HCT116 (cell line): ENCODE measurements at regions not wholly inside any gene's neighbourhood (a gene's known extent, or its start where the extent isn't known, plus 50 kb on each side); places are given as distances from the start of the nearest gene placed in this dataset.

Source experiments
- ATAC-seq: fragments of 200-7000 bp; cut with Tn5 transposase; 2 replicates; pipeline ENCODE4 v1.9.1; 2020; ENCODE audit warnings: mild to moderate bottlenecking, moderate library complexity
- BruUV-seq: library from RNA; stranded (reverse); fragments of 400-500 nt; replicated peaks from 2 replicates; lab custom pipeline; 2021; lab: Mats Ljungman, UMichigan
- CTCF ChIA-PET: fragments of 300-600 bp; sonication (Branson Sonifier 250); formaldehyde crosslinking; loops from one replicate; lab custom pipeline; 2021; ENCODE audit warnings: antibody characterized with exemption; lab: Charles Lee
- POLR2A ChIA-PET: fragments of 300-600, 350-600 bp; sonication (Branson Sonifier 250); formaldehyde crosslinking; loops from one replicate; lab custom pipeline; 2021; ENCODE audit warnings: antibody characterized with exemption; lab: Charles Lee
- RAD21 ChIA-PET, 2 experiments: fragments of 300-600 bp; sonication (Branson Sonifier 250); formaldehyde crosslinking; loops; one replicate each; lab custom pipeline; 2023; ENCODE audit warnings: low total read pairs in 2 of 2; ENCODE audit not compliant: uncharacterized antibody in 2 of 2, unreplicated experiment in 2 of 2, low non-redundant PET in 1 of 2; lab: Charles Lee
- DNase-seq: peaks from one replicate; pipeline ENCODE4 v3.0.0-alpha.2; 2010; ENCODE audit warnings: low read depth, low spot score
- H2AFZ ChIP-seq: fragments of 200-600 bp; shearing (Covaris generic), sonication (generic); 2 replicates; pipeline ENCODE4 v1.6.1; 2017; ENCODE audit warnings: low read depth, mixed run types, mixed read lengths, antibody characterized with exemption, low read length; ENCODE audit not compliant: poor library complexity, severe bottlenecking
- H3K27ac ChIP-seq: 2 replicates; pipeline ENCODE4 v1.5.1; 2012; ENCODE audit warnings: low read depth, low read length
- H3K27me3 ChIP-seq: fragments of 200-600 bp; sonication (generic); 2 replicates; pipeline ENCODE4 v1.6.1; 2016; ENCODE audit warnings: mixed run types, low read length, mixed read lengths; ENCODE audit not compliant: insufficient read depth
- H3K36me3 ChIP-seq, 2 experiments: fragments of 200-500 bp in 1 of 2; fragments of 200-600 bp in 1 of 2; sonication (Bioruptor generic) in 1 of 2; sonication (generic) in 1 of 2; 2 replicates each; pipeline versions ENCODE4 v1.5.1 to v1.6.1; 2014 to 2016; ENCODE audit warnings: low read length in 2 of 2, inconsistent platforms in 1 of 2, mixed read lengths in 1 of 2, mixed run types in 1 of 2; ENCODE audit not compliant: insufficient read depth in 2 of 2, control insufficient read depth in 1 of 2
- H3K4me1 ChIP-seq, 2 experiments: fragments of 200-600 bp in 1 of 2; sonication (generic) in 1 of 2; 2 replicates each; pipeline versions ENCODE4 v1.5.1 to v1.6.1; 2012 to 2017; ENCODE audit warnings: low read length in 2 of 2, inconsistent platforms in 1 of 2, mild to moderate bottlenecking in 1 of 2, mixed read lengths in 1 of 2, mixed run types in 1 of 2, moderate library complexity in 1 of 2; ENCODE audit not compliant: insufficient read depth in 2 of 2, control insufficient read depth in 1 of 2
- H3K4me2 ChIP-seq: fragments of 200-600 bp; sonication (generic); 2 replicates; pipeline ENCODE4 v1.6.1; 2017; ENCODE audit warnings: mixed run types, low read length, mixed read lengths
- H3K4me3 ChIP-seq, 2 experiments: fragments of 200-600 bp in 1 of 2; sonication (generic) in 1 of 2; replicated peaks in 1 of 2; 2 replicates each; pipeline ENCODE4 v1.5.1; 2011 to 2016; ENCODE audit warnings: low read length in 2 of 2, control low read depth in 1 of 2, low read depth in 1 of 2, mild to moderate bottlenecking in 1 of 2, mixed read lengths in 1 of 2, mixed run types in 1 of 2
- H3K79me2 ChIP-seq: fragments of 200-600 bp; sonication (generic); 2 replicates; pipeline ENCODE4 v1.6.1; 2017; ENCODE audit warnings: mild to moderate bottlenecking, mixed run types, low read length, moderate library complexity, mixed read lengths; ENCODE audit not compliant: insufficient read depth
- H3K9ac ChIP-seq: fragments of 200-600 bp; sonication (generic); 2 replicates; pipeline ENCODE4 v1.6.1; 2016; ENCODE audit warnings: low read length, mixed read lengths
- H3K9me2 ChIP-seq: fragments of 200-600 bp; sonication (generic), shearing (Covaris generic); 2 replicates; pipeline ENCODE4 v1.6.1; 2017; ENCODE audit warnings: mixed run types, mild to moderate bottlenecking, moderate library complexity; ENCODE audit not compliant: insufficient read depth
- H3K9me3 ChIP-seq, 2 experiments: fragments of 200-500 bp in 1 of 2; fragments of 200-600 bp in 1 of 2; sonication (Bioruptor generic) in 1 of 2; sonication (generic) in 1 of 2; 2 replicates each; pipeline ENCODE4 v1.6.1; 2014 to 2017; ENCODE audit warnings: low read length in 2 of 2, mixed read lengths in 2 of 2, inconsistent platforms in 1 of 2, low read depth in 1 of 2, mild to moderate bottlenecking in 1 of 2, mixed run types in 1 of 2, moderate library complexity in 1 of 2; ENCODE audit not compliant: control insufficient read depth in 1 of 2, insufficient read depth in 1 of 2
- H4K20me1 ChIP-seq: fragments of 200-600 bp; sonication (generic), shearing (Covaris generic); 2 replicates; pipeline ENCODE4 v1.6.1; 2017; ENCODE audit warnings: mixed run types, mild to moderate bottlenecking, moderate library complexity; ENCODE audit not compliant: insufficient read depth
- ATF3 ChIP-seq: IDR thresholded peaks from 2 replicates; pipeline ENCODE4 v1.6.1; 2012
- EGR1 ChIP-seq: IDR thresholded peaks from 2 replicates; pipeline ENCODE4 v1.6.1; 2012; ENCODE audit warnings: low read depth
- EZH2 ChIP-seq: fragments of 200-600 bp; sonication (generic); IDR thresholded peaks from 2 replicates; pipeline ENCODE4 v1.6.1; 2017; ENCODE audit warnings: antibody characterized with exemption, mixed run types
- EZH2phosphoT487 ChIP-seq: fragments of 200-600 bp; IDR thresholded peaks from 2 replicates; pipeline ENCODE4 v1.6.1; 2018; ENCODE audit warnings: antibody characterized with exemption, borderline replicate concordance
- FOSL1 ChIP-seq: IDR thresholded peaks from 2 replicates; pipeline ENCODE4 v1.6.1; 2012; ENCODE audit warnings: low read depth
- MAX ChIP-seq: IDR thresholded peaks from 2 replicates; pipeline ENCODE4 v1.6.1; 2012
- POLR2A ChIP-seq: IDR thresholded peaks from 2 replicates; pipeline ENCODE4 v1.7.0; 2011; ENCODE audit warnings: borderline replicate concordance; ENCODE audit not compliant: insufficient read depth, insufficient read length; ENCODE audit errors: extremely low read depth
- POLR2AphosphoS5 ChIP-seq: IDR thresholded peaks from 2 replicates; pipeline ENCODE4 v1.6.1; 2011; ENCODE audit warnings: mild to moderate bottlenecking, low read depth, low read length, moderate library complexity
- RAD21 ChIP-seq: IDR thresholded peaks from 2 replicates; pipeline ENCODE4 v1.6.1; 2012; ENCODE audit warnings: low read depth, mild to moderate bottlenecking
- SIN3A ChIP-seq: IDR thresholded peaks from 2 replicates; pipeline ENCODE4 v1.6.1; 2012; ENCODE audit warnings: low read depth
- SP1 ChIP-seq: IDR thresholded peaks from 2 replicates; pipeline ENCODE4 v1.6.1; 2012; ENCODE audit warnings: low read depth
- SRF ChIP-seq: IDR thresholded peaks from 2 replicates; pipeline ENCODE4 v1.6.1; 2012; ENCODE audit warnings: low read depth
- TCF7L2 ChIP-seq: IDR thresholded peaks from 2 replicates; pipeline ENCODE4 v1.7.0; 2011; ENCODE audit warnings: borderline replicate concordance, inconsistent platforms; ENCODE audit not compliant: insufficient read depth, insufficient read length; ENCODE audit errors: extremely low read depth
- ZNF274 ChIP-seq: fragments of 200-500 bp; sonication (Bioruptor generic); IDR thresholded peaks from 2 replicates; pipeline ENCODE4 v1.6.1; 2014; ENCODE audit warnings: mild to moderate bottlenecking, low read depth, low read length, inconsistent platforms
- intact Hi-C: fragments of 100-400 bp; cut with micrococcal nuclease; formaldehyde crosslinking; loops from 2 replicates; pipeline ENCODE4 v1.10.0; 2022
- TF ChIP-seq, protein P1 (sequence below): IDR thresholded peaks from 2 replicates; pipeline ENCODE4 v1.6.1; 2011; ENCODE audit warnings: mild to moderate bottlenecking, low read length, moderate library complexity; ENCODE audit not compliant: insufficient replicate concordance; ENCODE audit errors: extremely low read depth

- DNase-seq (no peak), ATAC-seq (no peak)
- BruUV-seq = no TSS peak
- ChIA-PET RAD21 (no interaction called here), CTCF (no interaction called here)
- H3K27me3 ChIP-seq = peaks cover 20% of the 10 kb centered on the region
- no peak overlapping the region for H3K27ac ChIP-seq
- H3K4me3 ChIP-seq = no peak overlapping the region
- no peaks in the 10 kb centered on the region for H3K79me2 ChIP-seq
- no peak overlapping the region for H3K4me2 ChIP-seq
- TF ChIP-seq ATF3 = no peak
- no peak for TF ChIP-seq POLR2A
- TF ChIP-seq SP1 = no peak
- TF ChIP-seq, all 23 proteins: peak for 0
- intact Hi-C loops = no loop called here
- no peaks in the 10 kb centered on the region for H3K4me1 ChIP-seq
- H3K9me2 ChIP-seq = no peaks in the 10 kb centered on the region
- no peak overlapping the region for H2AFZ ChIP-seq
- H3K36me3 ChIP-seq = no peaks in the 10 kb centered on the region
- POLR2A ChIA-PET = no interaction called here
- no peaks in the 10 kb centered on the region for H4K20me1 ChIP-seq
- H3K9ac ChIP-seq = no peak overlapping the region
- no peaks in the 10 kb centered on the region for H3K9me3 ChIP-seq
Observed at GRCh38 chr12:98343002-98343567, 172.3 kb upstream of the TMPO start.

GRCh38 chr12:98344046-98344930 lies 171.1 kb upstream of the TMPO start:
- no peak overlapping the region for H3K27ac ChIP-seq
- H3K9me2 ChIP-seq = no peaks in the 10 kb centered on the region
- POLR2A ChIA-PET = no interaction called here
- CTCF ChIA-PET = no interaction called here
- no peaks in the 10 kb centered on the region for H3K36me3 ChIP-seq
- DNase-seq (no peak), ATAC-seq (no peak)
- no peak overlapping the region for H3K9ac ChIP-seq
- peaks cover 15% of the 10 kb centered on the region; the same call in 1 of the 2 replicates for H3K27me3 ChIP-seq
- H3K4me1 ChIP-seq = no peaks in the 10 kb centered on the region
- intact Hi-C loops = no loop called here
- no peak overlapping the region for H3K4me3 ChIP-seq
- no peaks in the 10 kb centered on the region for H3K9me3 ChIP-seq
- no peaks in the 10 kb centered on the region for H3K79me2 ChIP-seq
- no TSS peak for BruUV-seq
- no peak overlapping the region for H2AFZ ChIP-seq
- RAD21 ChIA-PET = no interaction called here
- H3K4me2 ChIP-seq = no peak overlapping the region
- H4K20me1 ChIP-seq = no peaks in the 10 kb centered on the region
- TF ChIP-seq MAX = no peak
- no peak for TF ChIP-seq EZH2phosphoT487
- no peak for TF ChIP-seq FOSL1
- TF ChIP-seq POLR2A = no peak
- no peak for TF ChIP-seq SIN3A
- TF ChIP-seq EGR1 = no peak
- no peak for TF ChIP-seq EZH2
- TF ChIP-seq, protein P1, sequence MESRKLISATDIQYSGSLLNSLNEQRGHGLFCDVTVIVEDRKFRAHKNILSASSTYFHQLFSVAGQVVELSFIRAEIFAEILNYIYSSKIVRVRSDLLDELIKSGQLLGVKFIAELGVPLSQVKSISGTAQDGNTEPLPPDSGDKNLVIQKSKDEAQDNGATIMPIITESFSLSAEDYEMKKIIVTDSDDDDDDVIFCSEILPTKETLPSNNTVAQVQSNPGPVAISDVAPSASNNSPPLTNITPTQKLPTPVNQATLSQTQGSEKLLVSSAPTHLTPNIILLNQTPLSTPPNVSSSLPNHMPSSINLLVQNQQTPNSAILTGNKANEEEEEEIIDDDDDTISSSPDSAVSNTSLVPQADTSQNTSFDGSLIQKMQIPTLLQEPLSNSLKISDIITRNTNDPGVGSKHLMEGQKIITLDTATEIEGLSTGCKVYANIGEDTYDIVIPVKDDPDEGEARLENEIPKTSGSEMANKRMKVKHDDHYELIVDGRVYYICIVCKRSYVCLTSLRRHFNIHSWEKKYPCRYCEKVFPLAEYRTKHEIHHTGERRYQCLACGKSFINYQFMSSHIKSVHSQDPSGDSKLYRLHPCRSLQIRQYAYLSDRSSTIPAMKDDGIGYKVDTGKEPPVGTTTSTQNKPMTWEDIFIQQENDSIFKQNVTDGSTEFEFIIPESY = no peak
- TF ChIP-seq POLR2AphosphoS5 = no peak
- no peak for TF ChIP-seq TCF7L2
- no peak for TF ChIP-seq RAD21
- no peak for TF ChIP-seq SRF
- no peak for TF ChIP-seq ZNF274
